Caco-2 (cell line): ENCODE measurements at regions not wholly inside any gene's neighbourhood (a gene's known extent, or its start where the extent isn't known, plus 50 kb on each side); places are given as distances from the start of the nearest gene placed in this dataset.

ENCODE experiments used
- BruUV-seq: library from RNA; stranded (reverse); fragments of 400-500 nt; replicated peaks from 2 replicates; lab custom pipeline; 2021; lab: Mats Ljungman, UMichigan
- CTCF ChIA-PET: fragments of 300-600 bp; sonication (Branson Sonifier 250); formaldehyde crosslinking; loops from one replicate; lab custom pipeline; 2022; ENCODE audit warnings: antibody characterized with exemption; lab: Charles Lee
- POLR2A ChIA-PET: fragments of 300-600 bp; sonication (Branson Sonifier 250); formaldehyde crosslinking; loops from one replicate; lab custom pipeline; 2022; ENCODE audit warnings: antibody characterized with exemption; lab: Charles Lee
- DNase-seq, 2 experiments: peaks; one replicate each; pipeline versions ENCODE4 v3.0.0 to v3.0.0-alpha.2; 2020 to 2022
- H3K27me3 ChIP-seq: replicated peaks from 2 replicates; pipeline ENCODE4 v1.6.0; 2011; ENCODE audit warnings: low read length; ENCODE audit not compliant: control insufficient read depth, insufficient read depth
- H3K36me3 ChIP-seq: 2 replicates; pipeline ENCODE4 v1.5.1; 2011; ENCODE audit warnings: low read length; ENCODE audit not compliant: control insufficient read depth, insufficient read depth
- H3K4me1 ChIP-seq: fragments of 250-450 bp; sonication (Bioruptor Pico); 2 replicates; pipeline ENCODE4 v1.5.1; 2020; ENCODE audit warnings: mild to moderate bottlenecking
- H3K4me3 ChIP-seq: 2 replicates; pipeline ENCODE4 v1.5.1; 2011; ENCODE audit warnings: low read depth, mild to moderate bottlenecking, control low read depth, low read length
- H3K9me3 ChIP-seq: fragments of 250-450 bp; sonication (Bioruptor Pico); 2 replicates; pipeline ENCODE4 v1.5.1; 2020; ENCODE audit warnings: mild to moderate bottlenecking, moderate library complexity
- H3K27ac Mint-ChIP-seq: one replicate; pipeline ENCODE4 v1.8.0; 2022; ENCODE audit warnings: mixed read lengths; ENCODE audit not compliant: unreplicated experiment
- H3K27me3 Mint-ChIP-seq: one replicate; pipeline ENCODE4 v1.8.0; 2022; ENCODE audit warnings: mixed read lengths; ENCODE audit not compliant: insufficient read depth, unreplicated experiment
- H3K36me3 Mint-ChIP-seq: one replicate; pipeline ENCODE4 v1.8.0; 2022; ENCODE audit warnings: mild to moderate bottlenecking, mixed read lengths; ENCODE audit not compliant: insufficient read depth, unreplicated experiment
- H3K4me1 Mint-ChIP-seq: one replicate; pipeline ENCODE4 v1.8.0; 2022; ENCODE audit warnings: low read depth, mixed read lengths; ENCODE audit not compliant: unreplicated experiment
- H3K4me3 Mint-ChIP-seq: one replicate; pipeline ENCODE4 v1.8.0; 2022; ENCODE audit warnings: mild to moderate bottlenecking, moderate library complexity, mixed read lengths; ENCODE audit not compliant: unreplicated experiment
- H3K9me3 Mint-ChIP-seq: one replicate; pipeline ENCODE4 v1.8.0; 2022; ENCODE audit warnings: mixed read lengths; ENCODE audit not compliant: unreplicated experiment
- intact Hi-C: fragments of 100-400 bp; cut with micrococcal nuclease; formaldehyde crosslinking; loops from one replicate; pipeline ENCODE4 v1.10.0; 2022; ENCODE audit not compliant: unreplicated experiment
- TF ChIP-seq, protein P1 (sequence below), 2 experiments: fragments of 200-600 bp in 1 of 2; IDR thresholded peaks; 1 replicate in 1 of 2; 2 replicates in 1 of 2; pipeline versions ENCODE4 v1.5.1 to v1.8.0; 2011 to 2022; ENCODE audit warnings: antibody characterized with exemption in 1 of 2, control low read depth in 1 of 2, inconsistent platforms in 1 of 2, low read depth in 1 of 2, low read length in 1 of 2, mild to moderate bottlenecking in 1 of 2, moderate library complexity in 1 of 2; ENCODE audit not compliant: insufficient read depth in 1 of 2, severe bottlenecking in 1 of 2, unreplicated experiment in 1 of 2

- intact Hi-C loops: no loop called here
- POLR2A ChIA-PET: no interaction called here
Observed at GRCh38 chr5:5751987-5752386, 329.5 kb downstream of the ICE1 start.

DNA sequence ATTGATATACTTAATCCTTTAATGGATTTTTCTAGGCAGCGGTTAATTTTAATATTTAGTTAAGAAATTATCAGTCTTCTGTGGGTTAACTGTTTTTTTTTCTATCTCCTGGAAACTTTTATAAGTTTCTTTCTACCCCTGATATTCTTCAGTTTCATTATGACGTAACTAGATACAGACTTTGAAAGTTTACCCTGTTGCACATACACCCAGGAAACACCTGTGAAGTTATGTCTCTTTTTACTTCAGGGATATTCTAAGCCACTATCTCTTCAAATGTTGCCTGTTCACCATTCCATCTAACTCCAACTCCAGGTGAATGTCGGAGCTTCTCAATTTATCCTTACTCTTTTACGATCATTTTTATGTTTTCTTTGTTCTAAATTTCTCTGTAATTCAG lies 329.0 kb downstream of the ICE1 start:
- H3K9me3 Mint-ChIP-seq: peaks cover 6% of the 10 kb centered on the region
- H3K4me3 Mint-ChIP-seq: no peak overlapping the region
- H3K27me3 Mint-ChIP-seq: peaks cover 16% of the 10 kb centered on the region
- H3K4me1 Mint-ChIP-seq: no peaks in the 10 kb centered on the region
- H3K36me3 Mint-ChIP-seq: no peaks in the 10 kb centered on the region
- no peak for DNase-seq
- H3K27ac Mint-ChIP-seq: no peak overlapping the region
- Histone ChIP-seq H3K4me3 (no peak overlapping the region), H3K36me3 (no peaks in the 10 kb centered on the region), H3K4me1 (no peaks in the 10 kb centered on the region), H3K27me3 (no peaks in the 10 kb centered on the region; the same call in 1 of the 2 replicates), H3K9me3 (no peaks in the 10 kb centered on the region)
- POLR2A ChIA-PET: no interaction called here
- CTCF ChIA-PET: no interaction called here
- TF ChIP-seq, protein P1, sequence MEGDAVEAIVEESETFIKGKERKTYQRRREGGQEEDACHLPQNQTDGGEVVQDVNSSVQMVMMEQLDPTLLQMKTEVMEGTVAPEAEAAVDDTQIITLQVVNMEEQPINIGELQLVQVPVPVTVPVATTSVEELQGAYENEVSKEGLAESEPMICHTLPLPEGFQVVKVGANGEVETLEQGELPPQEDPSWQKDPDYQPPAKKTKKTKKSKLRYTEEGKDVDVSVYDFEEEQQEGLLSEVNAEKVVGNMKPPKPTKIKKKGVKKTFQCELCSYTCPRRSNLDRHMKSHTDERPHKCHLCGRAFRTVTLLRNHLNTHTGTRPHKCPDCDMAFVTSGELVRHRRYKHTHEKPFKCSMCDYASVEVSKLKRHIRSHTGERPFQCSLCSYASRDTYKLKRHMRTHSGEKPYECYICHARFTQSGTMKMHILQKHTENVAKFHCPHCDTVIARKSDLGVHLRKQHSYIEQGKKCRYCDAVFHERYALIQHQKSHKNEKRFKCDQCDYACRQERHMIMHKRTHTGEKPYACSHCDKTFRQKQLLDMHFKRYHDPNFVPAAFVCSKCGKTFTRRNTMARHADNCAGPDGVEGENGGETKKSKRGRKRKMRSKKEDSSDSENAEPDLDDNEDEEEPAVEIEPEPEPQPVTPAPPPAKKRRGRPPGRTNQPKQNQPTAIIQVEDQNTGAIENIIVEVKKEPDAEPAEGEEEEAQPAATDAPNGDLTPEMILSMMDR (IDR thresholded peaks at IDR 0.05; ENCODE audit: insufficient read depth in 1 of 2, low read depth in 1 of 2, low read length in 1 of 2, severe bottlenecking in 1 of 2, unreplicated experiment in 1 of 2): no peak
- intact Hi-C loops: no loop called here
- BruUV-seq: no TSS peak

More at GRCh38 chr5:5751987-5752386, 329.5 kb downstream of the ICE1 start:
- no peak overlapping the region for H3K4me3 ChIP-seq
- Mint-ChIP-seq H3K4me3 (no peak overlapping the region), H3K9me3 (peaks cover 6% of the 10 kb centered on the region), H3K27me3 (peaks cover 18% of the 10 kb centered on the region), H3K4me1 (no peaks in the 10 kb centered on the region), H3K27ac (no peak overlapping the region), H3K36me3 (no peaks in the 10 kb centered on the region)
- H3K9me3 ChIP-seq: no peaks in the 10 kb centered on the region
- TF ChIP-seq, protein P1 (IDR thresholded peaks at IDR 0.05; ENCODE audit: insufficient read depth in 1 of 2, low read depth in 1 of 2, low read length in 1 of 2, severe bottlenecking in 1 of 2, unreplicated experiment in 1 of 2): no peak
- no peaks in the 10 kb centered on the region for H3K36me3 ChIP-seq
- no peak for DNase-seq
- no TSS peak for BruUV-seq
- CTCF ChIA-PET: no interaction called here
- H3K27me3 ChIP-seq: no peaks in the 10 kb centered on the region; the same call in 1 of the 2 replicates
- H3K4me1 ChIP-seq: no peaks in the 10 kb centered on the region

DNA sequence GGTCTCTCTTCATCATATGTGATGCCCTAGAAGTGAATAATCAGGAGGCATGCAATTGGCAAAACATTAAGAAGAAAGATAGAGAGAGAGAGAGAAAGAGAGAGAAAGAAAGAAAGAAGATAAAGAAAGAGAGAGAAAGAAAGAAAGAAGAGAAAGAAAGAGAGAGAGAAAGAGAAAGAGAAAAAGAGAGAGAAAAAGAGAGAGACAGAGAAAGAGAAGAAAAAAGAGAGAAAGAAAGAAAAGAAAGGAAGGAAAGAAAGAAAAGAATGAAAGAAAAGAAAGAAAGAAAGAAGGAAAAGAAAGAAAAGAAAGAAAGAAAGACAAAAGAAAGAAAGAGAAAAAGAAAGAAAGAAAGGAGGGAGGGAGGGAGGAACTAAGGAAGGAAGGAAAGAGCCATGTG lies 318.9 kb downstream of the ICE1 start:
- no peaks in the 10 kb centered on the region for H3K4me1 Mint-ChIP-seq
- ChIA-PET CTCF (no interaction called here), POLR2A (no interaction called here)
- H3K27ac Mint-ChIP-seq: no peak overlapping the region
- TF ChIP-seq, protein P1 (IDR thresholded peaks at IDR 0.05; ENCODE audit: insufficient read depth in 1 of 2, low read depth in 1 of 2, low read length in 1 of 2, severe bottlenecking in 1 of 2, unreplicated experiment in 1 of 2): no peak
- H3K9me3 ChIP-seq: peaks cover 7% of the 10 kb centered on the region
- intact Hi-C loops: no loop called here
- no peak overlapping the region for H3K4me3 Mint-ChIP-seq
- H3K36me3 ChIP-seq: no peaks in the 10 kb centered on the region
- no peaks in the 10 kb centered on the region for H3K27me3 Mint-ChIP-seq
- DNase-seq: no peak
- peaks cover 30% of the 10 kb centered on the region for H3K9me3 Mint-ChIP-seq
- H3K4me3 ChIP-seq: no peak overlapping the region
- H3K4me1 ChIP-seq: no peaks in the 10 kb centered on the region
- BruUV-seq: no TSS peak
- no peaks in the 10 kb centered on the region for H3K27me3 ChIP-seq
- no peaks in the 10 kb centered on the region for H3K36me3 Mint-ChIP-seq
